ENCODE measurements at regions not wholly inside any gene's neighbourhood (a gene's known extent, or its start where the extent isn't known, plus 50 kb on each side); places are given as distances from the start of the nearest gene placed in this dataset.

DNA sequence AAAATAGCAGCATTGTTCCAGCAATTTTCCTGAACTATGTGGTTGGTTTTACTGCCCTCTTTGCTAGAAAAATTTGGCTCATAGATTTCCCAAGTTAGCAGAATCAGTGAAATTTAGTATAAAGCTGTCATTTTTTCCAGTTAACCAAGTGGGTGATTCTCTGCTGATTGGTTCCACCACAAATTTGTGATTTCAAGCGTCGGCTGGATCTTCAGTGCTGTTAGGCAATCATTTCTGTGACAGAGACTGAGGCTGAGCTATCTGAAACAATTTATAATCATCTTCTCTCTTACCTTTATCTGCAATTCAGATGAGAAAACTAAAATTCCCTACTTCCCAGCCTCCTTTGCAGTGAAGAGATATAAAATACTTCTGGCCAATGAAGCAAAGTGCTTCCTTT lies 68.6 kb upstream of the OTUD4 start:
- H3K36me3 ChIP-seq, result no peaks in the 10 kb centered on the region
- no peak overlapping the region for H3K4me3 ChIP-seq
- H3K4me1 ChIP-seq, result no peaks in the 10 kb centered on the region
- H3K27ac ChIP-seq, result no peak overlapping the region
- 81 to 90% (median 84%) methylated on average over 2 of the region's 2 CpGs for WGBS, 4 donors
- DNase-seq (no peak), ATAC-seq (no peak)
- TF ChIP-seq POLR2A (IDR thresholded peaks at IDR 0.05) (no peak), CTCF (IDR thresholded peaks at IDR 0.05) (no peak)
- H3K27me3 ChIP-seq, result peaks cover 0 to 3% (median 0%) of the 10 kb centered on the region in 9 donors
- no peaks in the 10 kb centered on the region for H3K9me3 ChIP-seq
- intact Hi-C loops (cut with DNase I), result no loop called here

DNA sequence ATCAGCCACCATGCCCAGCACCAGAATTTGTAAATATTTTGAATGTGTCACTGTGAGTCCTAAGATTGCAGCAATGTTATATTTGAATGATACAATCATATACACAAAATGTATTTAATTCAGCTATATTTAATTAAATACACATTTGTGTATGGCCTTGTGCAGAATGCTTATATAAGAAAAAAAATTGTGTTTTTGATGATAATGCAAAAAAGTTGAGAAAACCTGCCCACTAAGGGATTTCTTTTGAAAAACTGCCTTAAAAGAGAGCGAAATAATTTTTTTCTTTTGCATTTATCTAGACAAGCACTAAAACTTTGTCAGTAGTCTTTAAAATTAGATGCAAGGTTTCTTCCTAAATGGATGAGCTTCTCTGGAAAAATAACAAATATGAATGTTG lies 68.1 kb upstream of the OTUD4 start:
- no peak overlapping the region for H3K4me3 ChIP-seq
- H3K27me3 ChIP-seq, result peaks cover 0 to 3% (median 0%) of the 10 kb centered on the region in 9 donors
- intact Hi-C loops (cut with DNase I), result no loop called here
- TF ChIP-seq CTCF (IDR thresholded peaks at IDR 0.05) (no peak), POLR2A (IDR thresholded peaks at IDR 0.05) (no peak)
- DNase-seq, result no peak
- H3K36me3 ChIP-seq, result no peaks in the 10 kb centered on the region
- no peak overlapping the region for H3K27ac ChIP-seq
- no peaks in the 10 kb centered on the region for H3K4me1 ChIP-seq
- 97 to 99% (median 97%) methylated on average over 1 of the region's 1 CpG for WGBS, 4 donors
- no peaks in the 10 kb centered on the region for H3K9me3 ChIP-seq
- no peak for ATAC-seq

- Histone ChIP-seq H3K36me3 (no peaks in the 10 kb centered on the region), H3K27ac (no peak overlapping the region), H3K9me3 (peaks cover 0 to 6% (median 0%) of the 10 kb centered on the region in 12 donors), H3K27me3 (no peaks in the 10 kb centered on the region), H3K4me1 (no peaks in the 10 kb centered on the region), H3K4me3 (no peak overlapping the region)
- DNase-seq (peak in 3 of 5 donors; percentile 24 to 44 (median 36)), ATAC-seq (peak; percentile 73 to 83 (median 81))
- intact Hi-C loops (cut with DNase I), result loop anchor here (1.0 to 10.0 kb wide), 8 partner anchors 248 to 378 kb away; partner anchors contain the start of gene SMAD1 (in 3 of the 10)
- WGBS, 4 donors, result 41 to 55% (median 49%) methylated on average over 1 of the region's 1 CpG
- no peak for TF ChIP-seq POLR2A (IDR thresholded peaks at IDR 0.05)
- peak; percentile 69 to 84 (median 74) for TF ChIP-seq CTCF (IDR thresholded peaks at IDR 0.05)
Observed at GRCh38 chr4:145234091-145234706, 53.8 kb upstream of the OTUD4 start.

DNA sequence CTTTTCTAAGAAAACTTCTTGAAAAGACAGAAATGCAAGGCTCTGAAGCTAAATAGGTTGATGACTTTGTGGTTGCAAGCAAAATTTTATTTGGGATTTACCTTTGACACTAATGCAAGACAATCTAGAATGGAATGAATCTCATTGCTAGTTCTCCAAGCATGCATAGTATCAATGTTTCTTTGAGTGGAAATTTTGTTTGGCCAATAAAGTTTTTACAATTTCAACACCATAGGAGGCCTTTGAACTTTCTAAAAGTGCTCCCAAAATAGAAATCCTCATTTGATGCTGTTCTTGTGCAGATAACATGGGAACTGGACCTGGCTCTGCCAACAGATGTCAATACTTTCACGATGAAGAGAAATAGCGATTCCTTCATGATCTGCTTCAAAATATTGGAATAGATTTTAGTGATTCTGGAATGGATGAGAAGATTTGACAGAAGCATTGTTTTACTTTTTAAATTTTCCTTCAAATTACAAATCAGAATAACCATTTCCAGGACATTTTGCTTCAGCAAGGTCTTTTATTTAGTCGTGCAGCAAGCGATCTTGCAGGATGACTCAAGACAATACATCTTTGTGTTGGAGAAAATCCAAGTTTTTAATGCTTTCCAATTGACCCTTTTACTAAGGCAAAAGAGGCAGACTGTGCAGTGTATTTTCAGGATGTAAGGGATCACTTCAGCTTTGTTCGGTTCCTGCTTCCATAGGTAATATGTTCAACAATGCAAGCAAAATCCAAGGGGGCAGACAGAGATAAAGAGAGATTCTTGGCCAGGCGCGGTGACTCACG lies 51.7 kb upstream of the OTUD4 start:
- DNase-seq, result no peak
- no peak for TF ChIP-seq POLR2A (IDR thresholded peaks at IDR 0.05)
- no peak for TF ChIP-seq CTCF (IDR thresholded peaks at IDR 0.05)
- ATAC-seq, result no peak
- no peaks in the 10 kb centered on the region for H3K27me3 ChIP-seq
- H3K4me3 ChIP-seq, result no peak overlapping the region
- H3K4me1 ChIP-seq, result no peaks in the 10 kb centered on the region
- no peak overlapping the region for H3K27ac ChIP-seq
- peaks cover 0 to 9% (median 0%) of the 10 kb centered on the region in 12 donors for H3K9me3 ChIP-seq
- no peaks in the 10 kb centered on the region for H3K36me3 ChIP-seq
- intact Hi-C loops (cut with DNase I), result loop anchor here in 8 of 10 donors (2.0 to 10.0 kb wide), 5 partner anchors 250 to 380 kb away; partner anchors contain the start of gene SMAD1 (in 3 of the 8)
- 68 to 77% (median 72%) methylated on average over 8 of the region's 8 CpGs for WGBS, 4 donors

Data from heart left ventricle (tissue), 16 donors.